Memory B cell (primary cell): ENCODE measurements at regions not wholly inside any gene's neighbourhood (a gene's known extent, or its start where the extent isn't known, plus 50 kb on each side); places are given as distances from the start of the nearest gene placed in this dataset.

ENCODE experiments used
- ATAC-seq: fragments of 150-1000 bp; cut with Tn5 transposase; 2 replicates; pipeline ENCODE4 v1.10.0; 2021; ENCODE audit warnings: low read depth, mild to moderate bottlenecking, moderate library complexity
- DNase-seq, 2 donors: peaks; one replicate each; pipeline ENCODE4 v3.0.0; 2022; ENCODE audit warnings: low spot score in 2 of 2
- H3K27ac Mint-ChIP-seq: one replicate; pipeline ENCODE4 v1.8.0; 2022; ENCODE audit warnings: mild to moderate bottlenecking, moderate library complexity, mixed read lengths
- H3K27me3 Mint-ChIP-seq: one replicate; pipeline ENCODE4 v1.8.0; 2022; ENCODE audit warnings: mixed read lengths
- H3K36me3 Mint-ChIP-seq: one replicate; pipeline ENCODE4 v1.8.0; 2022; ENCODE audit warnings: mild to moderate bottlenecking, mixed read lengths
- H3K4me1 Mint-ChIP-seq: one replicate; pipeline ENCODE4 v1.8.0; 2022; ENCODE audit warnings: mixed read lengths
- H3K4me3 Mint-ChIP-seq: one replicate; pipeline ENCODE4 v1.8.0; 2022; ENCODE audit warnings: mild to moderate bottlenecking, moderate library complexity, mixed read lengths
- H3K9me3 Mint-ChIP-seq: one replicate; pipeline ENCODE4 v1.8.0; 2022; ENCODE audit warnings: mixed read lengths

GRCh38 chr13:73440296-73440895 lies 381.6 kb downstream of the KLF5 start:
- no peaks in the 10 kb centered on the region for H3K27me3 Mint-ChIP-seq
- no peak overlapping the region for H3K27ac Mint-ChIP-seq
- peaks cover 2% of the 10 kb centered on the region for H3K36me3 Mint-ChIP-seq
- ATAC-seq (no peak), DNase-seq (no peak)
- peaks cover 14% of the 10 kb centered on the region for H3K9me3 Mint-ChIP-seq
- H3K4me3 Mint-ChIP-seq: no peak overlapping the region
- no peaks in the 10 kb centered on the region for H3K4me1 Mint-ChIP-seq

DNA sequence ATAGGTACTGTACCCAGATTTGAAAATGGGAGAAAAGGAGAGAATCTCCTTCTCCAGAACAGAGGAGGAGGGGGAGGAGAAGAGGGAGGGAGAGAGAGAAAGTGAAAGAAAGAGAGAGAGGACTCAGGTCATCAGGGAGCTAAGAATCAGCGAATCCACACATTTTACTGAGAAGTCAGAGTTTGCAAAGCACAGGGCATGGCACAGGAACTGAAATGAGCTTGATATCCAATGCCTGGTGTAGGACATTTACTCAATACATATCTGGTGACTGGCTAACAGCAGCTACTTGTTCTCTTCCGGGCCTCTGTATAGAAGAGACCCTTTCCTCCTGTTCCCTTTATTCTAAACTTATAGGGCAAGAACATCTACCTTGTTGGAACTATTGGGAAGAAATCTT lies 375.1 kb downstream of the KLF5 start:
- H3K4me3 Mint-ChIP-seq: no peak overlapping the region

GRCh38 chr13:73433458-73433857 lies 374.7 kb downstream of the KLF5 start:
- Mint-ChIP-seq H3K27me3 (no peaks in the 10 kb centered on the region), H3K27ac (no peak overlapping the region), H3K4me1 (no peaks in the 10 kb centered on the region), H3K4me3 (no peak overlapping the region), H3K36me3 (no peaks in the 10 kb centered on the region), H3K9me3 (peaks cover 11% of the 10 kb centered on the region)
- DNase-seq: no peak
- no peak for ATAC-seq

More for the DNA sequence above, 375.1 kb downstream of the KLF5 start:
- DNase-seq: no peak
- no peak for ATAC-seq
- Mint-ChIP-seq H3K36me3 (no peaks in the 10 kb centered on the region), H3K4me1 (no peaks in the 10 kb centered on the region), H3K9me3 (peaks cover 11% of the 10 kb centered on the region), H3K27ac (no peak overlapping the region), H3K27me3 (no peaks in the 10 kb centered on the region)

DNA sequence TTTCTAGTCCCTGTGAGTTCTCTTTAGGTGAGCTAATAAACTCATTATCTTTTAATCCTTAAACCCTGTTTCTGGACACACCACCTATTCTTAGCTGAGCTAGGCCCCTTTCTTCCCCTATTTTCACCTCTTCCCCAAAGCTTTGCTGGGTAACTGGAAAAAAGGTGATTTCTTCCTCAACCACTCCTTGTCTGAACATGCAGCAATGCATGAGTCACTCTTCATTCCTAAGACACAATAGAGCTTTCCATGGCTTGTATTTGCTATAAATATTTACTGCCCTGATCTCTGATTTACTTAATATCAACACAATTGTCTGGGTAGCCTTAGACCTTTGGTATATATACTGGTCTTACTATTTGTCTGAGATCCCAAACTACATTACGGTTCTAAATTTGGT lies 370.9 kb downstream of the KLF5 start:
- Mint-ChIP-seq H3K4me3 (no peak overlapping the region), H3K27ac (no peak overlapping the region), H3K27me3 (peaks cover 2% of the 10 kb centered on the region), H3K36me3 (no peaks in the 10 kb centered on the region), H3K4me1 (no peaks in the 10 kb centered on the region), H3K9me3 (peaks cover 12% of the 10 kb centered on the region)
- DNase-seq (no peak), ATAC-seq (no peak)

DNA sequence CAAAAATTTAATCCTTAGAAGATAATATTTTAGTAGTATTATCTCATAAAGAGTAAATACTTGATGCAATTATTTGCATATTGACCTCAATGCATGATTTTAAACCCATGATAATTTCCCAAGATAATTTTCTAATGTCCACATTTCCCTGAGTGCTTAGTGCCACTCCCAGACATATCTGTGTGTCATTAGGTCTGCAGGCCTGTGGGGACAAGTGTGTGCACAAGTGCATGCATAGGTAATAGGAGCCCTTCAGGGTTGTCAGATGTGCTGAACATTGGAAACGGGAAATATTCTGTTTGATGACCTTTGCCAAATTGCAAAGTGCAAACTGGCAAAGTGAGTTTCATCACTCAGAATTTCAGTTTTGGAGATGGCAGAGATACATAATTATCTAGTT lies 369.9 kb downstream of the KLF5 start:
- no peaks in the 10 kb centered on the region for H3K36me3 Mint-ChIP-seq
- H3K9me3 Mint-ChIP-seq: peaks cover 12% of the 10 kb centered on the region
- no peak overlapping the region for H3K27ac Mint-ChIP-seq
- DNase-seq: no peak
- H3K4me3 Mint-ChIP-seq: no peak overlapping the region
- peaks cover 2% of the 10 kb centered on the region for H3K27me3 Mint-ChIP-seq
- ATAC-seq: no peak
- no peaks in the 10 kb centered on the region for H3K4me1 Mint-ChIP-seq

DNA sequence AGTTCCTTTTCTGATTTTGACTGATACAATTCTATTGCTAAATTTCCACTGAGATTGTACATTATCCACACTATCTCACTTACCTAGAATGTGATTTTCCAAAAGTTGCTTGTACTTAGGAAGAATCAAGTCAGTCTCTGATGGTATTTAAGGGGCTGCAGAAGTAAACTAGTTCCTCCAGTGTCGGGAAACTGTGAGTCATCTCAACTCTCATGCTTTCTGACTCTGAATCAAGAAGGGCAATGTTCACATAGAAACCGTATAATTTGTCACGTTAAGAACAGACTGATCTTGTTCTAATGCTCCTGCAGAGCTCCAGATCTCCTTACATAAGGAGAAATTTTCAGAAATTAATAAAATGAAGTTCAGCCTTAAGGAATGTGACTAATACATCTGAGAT lies 369.3 kb downstream of the KLF5 start:
- H3K9me3 Mint-ChIP-seq: peaks cover 12% of the 10 kb centered on the region
- H3K4me3 Mint-ChIP-seq: no peak overlapping the region
- no peaks in the 10 kb centered on the region for H3K36me3 Mint-ChIP-seq
- peaks cover 2% of the 10 kb centered on the region for H3K27me3 Mint-ChIP-seq
- H3K4me1 Mint-ChIP-seq: no peaks in the 10 kb centered on the region
- ATAC-seq (no peak), DNase-seq (no peak)
- H3K27ac Mint-ChIP-seq: no peak overlapping the region

- H3K4me3 Mint-ChIP-seq: no peak overlapping the region
- H3K4me1 Mint-ChIP-seq: no peaks in the 10 kb centered on the region
- no peak for ATAC-seq
Observed at GRCh38 chr13:73422973-73423372, 364.2 kb downstream of the KLF5 start.

DNA sequence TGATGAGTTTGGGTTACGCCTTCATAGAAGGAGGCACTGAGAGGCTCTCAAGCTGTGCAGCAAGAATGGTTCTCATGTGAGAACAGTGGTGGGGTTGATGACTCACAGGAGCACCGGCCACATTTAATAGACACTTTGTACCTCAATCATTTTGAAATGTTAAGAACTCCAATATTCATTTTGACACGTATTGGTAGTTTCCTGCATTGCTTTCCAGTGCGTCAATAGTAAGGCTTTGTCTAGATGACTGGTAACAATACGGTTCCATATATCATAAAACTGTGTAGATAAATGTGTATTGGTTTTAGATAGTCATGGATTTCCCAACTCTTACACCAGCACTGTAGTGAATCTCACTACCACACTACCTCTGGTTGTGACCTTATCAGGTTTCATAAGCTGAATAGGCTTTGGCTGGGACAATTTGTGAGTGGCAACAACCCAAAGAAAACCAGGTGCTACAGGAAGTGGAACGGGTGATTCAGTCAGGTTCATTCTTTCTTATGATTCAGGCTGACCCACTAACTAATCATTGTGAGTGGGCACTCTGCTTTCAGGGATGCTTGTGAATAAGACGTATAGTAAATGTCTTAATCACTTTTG lies 362.6 kb downstream of the KLF5 start:
- no peaks in the 10 kb centered on the region for H3K36me3 Mint-ChIP-seq
- no peak for ATAC-seq
- H3K27me3 Mint-ChIP-seq: peaks cover 2% of the 10 kb centered on the region
- DNase-seq: no peak
- H3K27ac Mint-ChIP-seq: no peak overlapping the region
- H3K4me1 Mint-ChIP-seq: no peaks in the 10 kb centered on the region
- H3K4me3 Mint-ChIP-seq: no peak overlapping the region
- peaks cover 7% of the 10 kb centered on the region for H3K9me3 Mint-ChIP-seq

More at GRCh38 chr13:73422973-73423372, 364.2 kb downstream of the KLF5 start:
- Mint-ChIP-seq H3K27ac (no peak overlapping the region), H3K27me3 (peaks cover 2% of the 10 kb centered on the region), H3K9me3 (peaks cover 7% of the 10 kb centered on the region), H3K36me3 (no peaks in the 10 kb centered on the region)
- DNase-seq: no peak

DNA sequence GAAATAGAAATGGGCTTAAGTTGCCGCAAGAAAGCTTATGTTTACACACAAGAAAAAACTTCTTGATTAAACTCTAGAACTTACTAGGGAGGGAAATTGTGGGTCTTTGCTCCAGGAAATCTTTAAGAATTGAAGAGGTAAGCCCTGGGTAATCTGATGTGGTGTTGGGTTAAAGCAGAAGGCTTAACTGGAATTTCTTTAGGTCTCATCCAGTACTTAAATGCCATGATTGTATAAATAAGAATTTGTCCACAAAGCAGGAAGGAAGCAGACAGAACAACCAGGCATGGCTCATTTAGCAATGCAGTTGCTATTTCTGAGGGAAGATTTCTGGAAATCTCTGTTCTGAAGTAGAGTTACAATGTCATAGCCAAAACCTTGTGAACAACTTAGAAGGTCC lies 360.4 kb downstream of the KLF5 start:
- Mint-ChIP-seq H3K36me3 (no peaks in the 10 kb centered on the region), H3K4me1 (no peaks in the 10 kb centered on the region), H3K9me3 (no peaks in the 10 kb centered on the region), H3K27ac (no peak overlapping the region), H3K4me3 (no peak overlapping the region), H3K27me3 (no peaks in the 10 kb centered on the region)
- ATAC-seq (no peak), DNase-seq (no peak)

DNA sequence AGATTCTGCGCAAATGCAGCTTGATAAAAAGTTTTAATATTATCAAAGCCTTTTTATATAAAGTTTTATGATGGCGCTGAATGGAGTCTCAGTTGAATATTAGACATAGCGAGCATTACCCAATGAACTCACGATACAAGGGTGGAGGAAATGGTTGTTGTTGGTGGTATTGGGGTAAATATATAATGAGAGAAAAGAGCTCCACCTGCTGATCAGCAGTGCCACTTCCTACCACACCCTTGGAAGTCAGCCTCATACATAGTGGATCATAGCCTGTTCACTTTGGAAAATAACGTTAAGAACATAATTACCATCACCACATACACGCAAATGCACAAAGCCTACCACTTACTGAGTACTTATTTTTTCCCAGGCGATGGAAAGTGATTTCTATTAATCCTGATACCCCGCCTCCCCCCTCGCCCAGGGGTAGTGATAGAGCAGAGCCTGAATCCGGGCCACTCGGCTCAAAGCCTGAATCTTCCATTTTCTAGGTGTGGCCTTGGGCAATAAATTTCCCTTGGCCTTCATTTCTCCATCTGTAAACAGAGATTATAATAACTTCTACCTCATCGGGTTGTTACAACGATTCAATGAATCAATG lies 358.3 kb downstream of the KLF5 start:
- Mint-ChIP-seq H3K9me3 (no peaks in the 10 kb centered on the region), H3K4me3 (no peak overlapping the region), H3K27me3 (no peaks in the 10 kb centered on the region), H3K4me1 (no peaks in the 10 kb centered on the region), H3K27ac (no peak overlapping the region), H3K36me3 (no peaks in the 10 kb centered on the region)
- DNase-seq (no peak), ATAC-seq (no peak)

DNA sequence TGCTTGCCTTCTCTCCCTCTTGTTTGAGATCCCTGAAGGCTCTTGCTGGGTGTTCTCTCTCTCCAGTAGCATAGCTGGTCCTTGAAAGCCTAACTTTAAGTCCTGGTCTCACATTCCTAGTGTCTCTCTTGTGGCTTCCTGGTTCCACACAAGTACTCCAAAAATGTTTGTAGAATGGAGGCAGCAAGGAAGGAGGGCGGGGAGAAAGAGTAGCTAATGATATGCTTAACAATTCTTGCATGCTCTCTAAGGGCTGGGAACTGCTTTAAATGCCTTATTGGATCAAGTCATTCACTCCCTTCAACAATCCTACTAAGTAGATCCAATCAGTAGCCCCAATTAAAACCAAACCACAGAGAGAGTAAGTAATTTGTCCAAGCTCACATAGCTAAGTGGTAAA lies 357.3 kb downstream of the KLF5 start:
- H3K27me3 Mint-ChIP-seq: no peaks in the 10 kb centered on the region
- H3K9me3 Mint-ChIP-seq: no peaks in the 10 kb centered on the region
- H3K36me3 Mint-ChIP-seq: no peaks in the 10 kb centered on the region
- no peak for ATAC-seq
- H3K4me3 Mint-ChIP-seq: no peak overlapping the region
- no peaks in the 10 kb centered on the region for H3K4me1 Mint-ChIP-seq
- H3K27ac Mint-ChIP-seq: no peak overlapping the region
- no peak for DNase-seq

DNA sequence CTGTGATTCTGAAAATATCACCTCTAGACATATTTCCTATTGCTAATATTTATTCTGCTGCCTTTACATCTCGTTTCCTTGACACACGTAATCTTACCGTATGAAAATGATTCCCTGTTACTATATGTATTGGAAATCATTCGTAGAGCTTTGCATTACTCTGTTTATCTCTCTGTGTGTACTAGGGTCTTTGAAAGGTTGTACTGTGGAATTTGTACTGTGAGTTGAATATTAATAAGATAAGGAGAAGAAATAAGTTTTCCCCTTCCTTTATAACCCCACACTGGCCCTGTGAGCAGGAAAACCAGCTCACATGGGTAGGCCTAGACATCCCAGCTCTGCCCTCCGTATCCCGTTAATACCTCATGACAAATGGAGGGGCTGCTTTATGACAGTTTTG lies 354.9 kb downstream of the KLF5 start:
- no peaks in the 10 kb centered on the region for H3K4me1 Mint-ChIP-seq
- H3K36me3 Mint-ChIP-seq: no peaks in the 10 kb centered on the region
- H3K9me3 Mint-ChIP-seq: no peaks in the 10 kb centered on the region
- no peak for ATAC-seq
- H3K27ac Mint-ChIP-seq: no peak overlapping the region
- no peaks in the 10 kb centered on the region for H3K27me3 Mint-ChIP-seq
- DNase-seq: no peak
- no peak overlapping the region for H3K4me3 Mint-ChIP-seq

DNA sequence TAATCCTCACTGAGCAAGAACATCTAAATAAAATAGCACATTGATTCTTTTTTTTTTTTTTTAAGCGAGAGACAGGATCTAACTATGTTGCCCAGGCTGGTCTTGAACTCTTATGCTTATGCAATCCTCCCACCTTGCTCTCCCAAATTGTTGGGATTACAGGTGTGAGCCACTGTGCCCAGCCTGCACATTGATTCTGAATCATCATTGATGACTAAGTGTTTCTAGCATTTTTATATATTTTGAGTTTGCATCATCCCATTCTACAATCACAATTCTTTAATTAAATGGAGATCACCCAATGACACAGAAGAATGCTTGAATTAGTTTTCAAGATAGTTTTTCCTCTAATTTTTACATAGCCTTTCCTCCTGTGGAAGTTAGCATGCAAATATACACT lies 354.1 kb downstream of the KLF5 start:
- H3K9me3 Mint-ChIP-seq: peaks cover 1% of the 10 kb centered on the region
- H3K4me3 Mint-ChIP-seq: no peak overlapping the region
- ATAC-seq (no peak), DNase-seq (no peak)
- H3K27ac Mint-ChIP-seq: no peak overlapping the region
- no peaks in the 10 kb centered on the region for H3K36me3 Mint-ChIP-seq
- no peaks in the 10 kb centered on the region for H3K27me3 Mint-ChIP-seq
- H3K4me1 Mint-ChIP-seq: no peaks in the 10 kb centered on the region

GRCh38 chr13:73411067-73411809 lies 352.4 kb downstream of the KLF5 start:
- Mint-ChIP-seq H3K4me1 (no peaks in the 10 kb centered on the region), H3K27me3 (no peaks in the 10 kb centered on the region), H3K9me3 (peaks cover 1% of the 10 kb centered on the region), H3K36me3 (no peaks in the 10 kb centered on the region), H3K27ac (no peak overlapping the region), H3K4me3 (no peak overlapping the region)
- no peak for DNase-seq
- no peak for ATAC-seq
